ENCODE measurements at regions not wholly inside any gene's neighbourhood (a gene's known extent, or its start where the extent isn't known, plus 50 kb on each side); places are given as distances from the start of the nearest gene placed in this dataset.
A peak's percentile ranks its signal among the peaks of the same experiment; 100 is the strongest.

DNA sequence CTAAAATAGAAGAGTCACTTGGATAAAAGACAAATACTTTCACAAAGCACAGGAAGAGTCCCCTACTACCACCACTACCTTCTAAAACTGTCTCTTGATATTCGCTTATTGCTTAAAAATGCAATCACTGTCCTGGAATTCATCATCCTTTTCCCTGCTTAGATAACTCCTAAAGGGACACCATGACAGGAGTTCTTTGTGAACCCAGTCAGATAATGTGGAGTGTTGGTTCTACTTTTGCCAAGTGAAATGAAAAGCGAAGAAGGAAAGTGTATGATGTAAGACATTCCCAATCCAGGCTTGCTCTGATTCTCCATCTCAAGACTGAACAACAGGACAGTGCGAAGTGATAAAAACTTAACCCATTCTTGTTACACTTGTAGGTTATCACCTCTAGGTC lies 103.0 kb downstream of the MTERF1 start:
- TF ChIP-seq, protein P1, sequence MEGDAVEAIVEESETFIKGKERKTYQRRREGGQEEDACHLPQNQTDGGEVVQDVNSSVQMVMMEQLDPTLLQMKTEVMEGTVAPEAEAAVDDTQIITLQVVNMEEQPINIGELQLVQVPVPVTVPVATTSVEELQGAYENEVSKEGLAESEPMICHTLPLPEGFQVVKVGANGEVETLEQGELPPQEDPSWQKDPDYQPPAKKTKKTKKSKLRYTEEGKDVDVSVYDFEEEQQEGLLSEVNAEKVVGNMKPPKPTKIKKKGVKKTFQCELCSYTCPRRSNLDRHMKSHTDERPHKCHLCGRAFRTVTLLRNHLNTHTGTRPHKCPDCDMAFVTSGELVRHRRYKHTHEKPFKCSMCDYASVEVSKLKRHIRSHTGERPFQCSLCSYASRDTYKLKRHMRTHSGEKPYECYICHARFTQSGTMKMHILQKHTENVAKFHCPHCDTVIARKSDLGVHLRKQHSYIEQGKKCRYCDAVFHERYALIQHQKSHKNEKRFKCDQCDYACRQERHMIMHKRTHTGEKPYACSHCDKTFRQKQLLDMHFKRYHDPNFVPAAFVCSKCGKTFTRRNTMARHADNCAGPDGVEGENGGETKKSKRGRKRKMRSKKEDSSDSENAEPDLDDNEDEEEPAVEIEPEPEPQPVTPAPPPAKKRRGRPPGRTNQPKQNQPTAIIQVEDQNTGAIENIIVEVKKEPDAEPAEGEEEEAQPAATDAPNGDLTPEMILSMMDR (IDR thresholded peaks at IDR 0.05; ENCODE audit: insufficient read depth, low read depth, low read length): no peak
- no peaks in the 10 kb centered on the region for H3K36me3 ChIP-seq (ENCODE audit: control insufficient read depth, insufficient read depth, low read length)
- POLR2A ChIA-PET: no interaction called here
- no peak overlapping the region for H3K4me3 ChIP-seq (ENCODE audit: low read depth, low read length)
- no peaks in the 10 kb centered on the region for H3K27me3 ChIP-seq (ENCODE audit: control insufficient read depth, insufficient read depth, low read length)
- CTCF ChIA-PET: interaction anchor here (1.0 kb wide), 1 partner anchor 13 kb away, joined by 3 read pairs; no protein-coding TSS in a partner anchor
- no peak for DNase-seq (ENCODE audit: low read depth)

DNA sequence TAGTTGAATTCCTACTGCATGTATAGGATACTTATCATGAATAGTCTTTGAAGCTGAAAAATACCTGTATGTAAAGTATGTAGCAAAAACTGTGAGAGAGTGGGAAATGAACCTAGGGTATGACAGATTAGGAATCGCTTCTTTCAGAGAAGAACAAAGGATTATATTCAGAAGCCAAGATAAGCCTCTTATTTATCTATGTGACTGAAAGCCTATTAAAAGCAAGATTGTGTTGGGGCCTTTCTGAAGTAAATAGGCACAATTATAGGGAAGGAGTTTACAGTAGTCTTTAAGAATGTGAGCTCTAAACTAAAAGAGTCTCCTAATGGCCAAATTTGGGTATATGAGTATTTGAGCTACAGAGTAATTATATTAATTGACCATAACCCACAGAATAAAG lies 102.1 kb downstream of the MTERF1 start:
- CTCF ChIA-PET: no interaction called here
- POLR2A ChIA-PET: no interaction called here
- Histone ChIP-seq H3K27me3 (ENCODE audit: control insufficient read depth, insufficient read depth, low read length) (no peaks in the 10 kb centered on the region), H3K4me3 (ENCODE audit: low read depth, low read length) (no peak overlapping the region), H3K36me3 (ENCODE audit: control insufficient read depth, insufficient read depth, low read length) (no peaks in the 10 kb centered on the region)
- DNase-seq (ENCODE audit: low read depth): no peak
- TF ChIP-seq, protein P1 (IDR thresholded peaks at IDR 0.05; ENCODE audit: insufficient read depth, low read depth, low read length): no peak

DNA sequence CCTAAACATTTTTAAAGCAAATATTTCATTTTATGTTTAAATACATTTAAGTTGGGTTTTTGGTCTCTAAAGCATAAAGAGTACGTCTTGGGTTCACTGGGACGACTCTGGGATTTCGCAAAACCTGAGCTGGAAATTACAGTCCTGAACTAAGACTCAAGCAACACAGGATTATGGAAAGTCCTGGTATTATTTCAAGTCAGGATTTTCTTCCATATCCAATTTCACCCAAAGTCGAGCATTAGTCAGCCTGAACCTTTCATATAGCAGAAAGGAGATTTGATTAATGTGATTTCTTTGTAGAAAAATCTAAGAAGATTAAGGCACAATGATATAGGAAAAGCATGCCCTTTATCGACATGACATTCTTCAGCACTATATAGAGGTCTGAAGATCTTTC lies 100.0 kb downstream of the MTERF1 start:
- TF ChIP-seq, protein P1 (IDR thresholded peaks at IDR 0.05; ENCODE audit: insufficient read depth, low read depth, low read length): no peak
- no peak for DNase-seq (ENCODE audit: low read depth)
- ChIA-PET CTCF (interaction anchor here (0.6 kb wide), 1 partner anchor 124 kb away, joined by 3 read pairs; no protein-coding TSS in a partner anchor), POLR2A (no interaction called here)
- H3K36me3 ChIP-seq (ENCODE audit: control insufficient read depth, insufficient read depth, low read length): no peaks in the 10 kb centered on the region
- H3K27me3 ChIP-seq (ENCODE audit: control insufficient read depth, insufficient read depth, low read length): no peaks in the 10 kb centered on the region
- no peak overlapping the region for H3K4me3 ChIP-seq (ENCODE audit: low read depth, low read length)

DNA sequence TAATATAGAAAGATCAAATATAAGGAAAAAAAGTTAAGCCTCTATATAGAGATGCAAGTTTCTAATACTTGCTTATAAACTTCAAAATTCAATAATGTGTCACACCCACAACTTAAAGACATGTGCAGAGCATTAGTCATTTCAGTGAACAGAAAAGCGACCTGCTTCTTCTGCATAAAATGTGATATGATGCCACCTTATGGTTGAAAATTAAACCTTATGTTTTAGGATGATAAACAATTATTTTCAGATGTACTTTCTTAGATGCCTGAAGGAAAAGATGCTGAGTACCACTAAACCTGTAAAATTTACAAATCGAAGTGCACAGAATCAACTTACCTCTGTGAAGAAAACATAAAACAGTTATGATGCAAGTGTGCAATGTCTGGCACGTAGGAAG lies 96.0 kb downstream of the MTERF1 start:
- H3K36me3 ChIP-seq (ENCODE audit: control insufficient read depth, insufficient read depth, low read length): no peaks in the 10 kb centered on the region
- CTCF ChIA-PET: interaction anchor here (0.7 to 1.9 kb wide), 5 partner anchors 12 to 730 kb away, joined by 3 to 8 read pairs (median 4); no protein-coding TSS in a partner anchor
- TF ChIP-seq, protein P1 (IDR thresholded peaks at IDR 0.05; ENCODE audit: insufficient read depth, low read depth, low read length): peak; percentile 22; the same call in 1 of the 2 replicates
- POLR2A ChIA-PET: no interaction called here
- H3K27me3 ChIP-seq (ENCODE audit: control insufficient read depth, insufficient read depth, low read length): no peaks in the 10 kb centered on the region
- H3K4me3 ChIP-seq (ENCODE audit: low read depth, low read length): no peak overlapping the region
- DNase-seq (ENCODE audit: low read depth): peak; percentile 8

DNA sequence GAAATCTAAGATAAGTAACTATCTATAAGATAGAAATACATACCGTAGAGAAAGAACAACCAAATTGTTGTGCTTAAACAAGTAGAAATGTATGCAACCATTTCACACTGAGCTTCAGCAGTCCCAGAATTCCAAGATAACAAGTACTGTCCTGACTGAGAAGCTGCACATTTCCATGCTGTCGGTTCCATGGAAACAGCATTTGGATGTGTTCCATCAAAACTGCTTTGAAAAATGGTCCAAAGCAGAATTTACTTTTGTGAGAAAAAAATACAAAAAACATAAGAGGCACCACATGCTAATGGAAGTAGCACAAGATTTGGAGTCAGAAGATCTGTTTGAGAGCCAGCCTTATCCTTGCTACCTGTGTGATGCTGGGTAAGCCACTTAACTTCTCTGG lies 92.6 kb downstream of the MTERF1 start:
- CTCF ChIA-PET: interaction anchor here (1.6 kb wide), 1 partner anchor 42 kb away, joined by 4 read pairs; no protein-coding TSS in a partner anchor
- DNase-seq (ENCODE audit: low read depth): no peak
- TF ChIP-seq, protein P1 (IDR thresholded peaks at IDR 0.05; ENCODE audit: insufficient read depth, low read depth, low read length): no peak
- Histone ChIP-seq H3K4me3 (ENCODE audit: low read depth, low read length) (no peak overlapping the region), H3K27me3 (ENCODE audit: control insufficient read depth, insufficient read depth, low read length) (no peaks in the 10 kb centered on the region), H3K36me3 (ENCODE audit: control insufficient read depth, insufficient read depth, low read length) (no peaks in the 10 kb centered on the region)
- POLR2A ChIA-PET: no interaction called here
